ENCODE measurements at regions not wholly inside any gene's neighbourhood (a gene's known extent, or its start where the extent isn't known, plus 50 kb on each side); places are given as distances from the start of the nearest gene placed in this dataset.

DNA sequence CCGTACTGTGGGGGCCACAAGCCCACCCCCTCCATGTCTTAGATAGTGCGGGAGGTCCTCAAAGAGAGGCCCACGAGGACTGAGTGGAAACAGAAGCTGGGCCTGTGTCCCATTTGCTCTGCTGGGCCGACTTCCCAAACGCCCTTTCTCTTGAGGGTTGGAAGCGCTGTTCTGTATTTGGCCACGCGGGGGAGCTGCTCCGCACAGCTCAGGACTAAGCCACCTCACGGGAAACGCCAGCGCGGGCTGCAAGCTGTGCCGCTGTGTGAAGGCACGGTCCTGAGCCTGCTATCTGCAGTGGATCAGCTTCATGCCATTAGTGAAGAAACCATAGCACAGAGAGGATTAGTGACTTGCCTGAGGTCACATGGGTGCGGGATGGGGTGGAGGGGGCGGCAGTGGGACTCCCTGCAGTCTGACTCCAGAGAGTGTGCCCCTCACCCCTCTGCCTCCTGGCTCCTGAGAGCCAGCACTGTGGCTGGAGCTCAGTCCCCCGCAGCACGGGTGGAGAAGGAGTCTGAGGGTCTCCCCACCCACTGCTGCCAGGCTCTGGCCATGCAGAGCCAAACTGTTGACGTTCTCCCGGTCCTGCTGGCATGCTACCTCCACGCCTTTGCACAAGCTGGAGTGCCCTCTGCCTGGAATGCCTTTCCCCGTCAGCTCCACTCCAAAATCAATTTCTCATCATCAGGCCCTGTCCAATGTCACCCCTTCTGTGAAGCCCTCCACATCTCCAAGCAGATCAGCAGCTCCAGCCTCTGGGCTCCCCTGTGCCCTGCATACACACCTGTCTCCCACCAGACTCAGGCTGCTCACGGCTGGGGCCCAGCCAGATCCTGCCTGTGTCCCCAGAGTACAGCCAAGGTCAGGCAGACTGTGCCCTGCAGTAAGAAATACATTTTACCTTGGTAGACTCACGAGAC, 51.5 kb upstream of the LRRC32 start:
- DNase-seq = peak; percentile 85

DNA sequence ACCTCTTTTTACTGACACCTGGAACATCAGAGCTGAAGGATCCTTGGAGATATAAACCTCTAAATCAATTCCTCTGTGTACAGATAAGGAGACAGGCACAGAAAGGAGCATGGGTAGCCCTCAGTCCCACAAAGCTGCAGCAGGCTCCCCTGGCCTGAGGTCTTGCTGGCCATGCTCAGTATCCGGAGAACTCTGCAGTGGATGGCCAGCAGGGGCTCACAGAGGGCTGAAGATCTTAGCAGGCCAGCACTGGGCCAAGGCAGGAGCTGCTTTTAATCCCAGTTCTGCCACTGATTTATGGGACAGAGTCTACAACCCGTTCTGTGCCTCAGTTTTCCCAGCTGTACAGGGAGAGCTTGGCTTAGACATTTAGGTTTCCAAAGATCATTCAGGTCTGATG, 52.6 kb upstream of the LRRC32 start:
- DNase-seq = no peak

DNA sequence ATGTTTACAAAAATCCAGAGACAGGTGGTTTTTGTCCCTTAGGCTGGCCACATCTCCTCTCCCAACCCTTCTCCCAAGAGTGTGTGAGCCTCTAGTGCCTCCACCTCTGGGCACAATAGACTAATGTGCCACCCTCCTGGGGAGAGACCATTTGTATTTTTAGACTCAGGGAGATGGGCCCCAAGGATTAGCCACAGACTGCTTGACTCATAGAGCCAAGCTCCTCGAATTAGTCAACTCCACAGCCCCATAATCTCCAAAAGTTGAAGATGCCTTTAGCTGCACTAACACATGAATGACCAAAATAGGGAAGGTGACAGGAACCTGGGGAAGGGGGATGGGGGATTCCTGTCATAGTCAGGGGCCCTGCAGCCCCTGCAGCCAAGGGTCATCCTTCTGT, 53.0 kb upstream of the LRRC32 start:
- DNase-seq = peak; percentile 19

DNA sequence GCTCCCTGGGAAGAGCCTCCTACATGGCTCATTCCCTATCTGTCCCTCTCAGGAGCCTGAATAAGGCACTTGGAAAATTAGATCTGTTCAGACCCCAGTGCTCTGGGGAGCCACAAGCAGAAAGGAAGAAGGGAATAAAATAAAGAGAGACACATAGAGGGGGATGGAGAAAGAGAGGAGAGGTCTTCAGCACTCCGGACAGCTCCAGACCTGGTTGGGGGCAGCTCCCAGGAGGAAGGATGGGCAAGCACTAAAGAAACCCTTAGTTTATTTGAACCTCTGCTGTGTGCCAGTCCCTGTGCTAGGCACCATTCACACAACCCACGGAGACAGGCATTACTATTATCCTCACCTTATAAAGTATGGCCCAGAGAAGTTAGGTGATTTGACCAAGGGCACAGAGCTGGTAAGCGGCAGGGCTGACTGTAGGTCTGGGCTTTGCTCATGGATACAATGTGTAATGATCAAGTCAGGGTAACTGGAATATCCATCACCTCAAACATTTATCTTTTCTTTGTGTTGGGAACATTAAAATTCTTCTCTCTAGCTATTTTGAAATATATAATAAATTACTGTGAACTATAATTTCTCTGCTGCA, 53.7 kb upstream of the LRRC32 start:
- no peak for DNase-seq

DNA sequence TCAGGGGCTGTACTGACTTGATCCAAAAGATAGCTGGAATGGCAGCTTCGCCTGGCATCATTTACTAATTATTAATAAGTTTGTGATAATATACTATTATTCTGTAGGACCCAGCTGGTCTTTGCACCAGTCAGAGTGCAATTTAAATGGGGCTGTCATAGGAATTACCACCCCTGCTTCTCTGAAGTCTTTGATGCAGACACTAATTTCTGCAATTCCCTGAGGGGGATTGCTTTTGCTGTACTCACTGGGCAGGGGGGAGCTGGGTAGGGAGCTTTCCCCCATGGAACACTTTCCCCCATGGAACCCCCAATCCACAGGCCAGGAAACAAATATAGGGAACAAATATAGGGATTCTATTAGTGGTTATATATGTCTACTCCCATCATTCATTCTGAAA, 54.9 kb upstream of the TSKU start:
- no peak for DNase-seq

DNA sequence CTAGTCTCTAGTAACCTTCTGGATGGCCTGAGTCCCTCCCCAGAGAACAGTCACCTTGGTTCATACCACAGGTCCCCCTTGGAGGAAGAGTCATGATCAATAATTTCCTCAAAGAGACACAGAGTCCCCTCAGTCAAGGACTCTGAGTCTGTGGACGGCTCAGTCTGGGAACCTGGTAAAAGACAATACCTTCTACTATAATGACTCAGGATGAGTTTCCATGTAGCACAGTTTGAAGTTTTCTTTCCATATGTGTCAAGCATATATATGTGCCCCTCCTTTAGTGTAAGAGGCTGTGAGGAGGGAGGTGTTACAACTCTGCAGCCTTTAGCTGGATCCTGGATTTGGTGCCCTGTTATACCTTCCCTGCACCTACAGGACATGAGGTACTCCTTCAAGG, 54.4 kb upstream of the TSKU start:
- no peak for DNase-seq

DNA sequence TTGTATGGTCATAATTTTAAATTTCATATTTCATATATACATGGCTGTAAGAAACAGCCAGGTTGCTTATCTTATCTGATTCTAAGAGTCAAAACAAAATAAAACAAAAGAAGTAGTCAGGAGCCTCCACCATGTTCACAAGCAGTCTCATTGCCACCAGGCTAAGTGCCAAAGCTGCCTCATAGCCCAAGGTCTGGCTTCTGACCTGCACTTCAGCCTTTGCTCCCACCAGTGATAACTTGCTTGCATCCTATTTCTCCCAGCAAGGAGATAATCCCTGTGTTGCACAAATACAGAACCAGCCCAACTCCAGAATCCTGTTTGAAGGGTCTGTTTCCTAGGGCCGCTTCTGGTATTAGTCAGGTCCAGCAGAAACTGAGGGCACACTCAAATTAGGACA, 53.9 kb upstream of the TSKU start:
- no peak for DNase-seq

DNA sequence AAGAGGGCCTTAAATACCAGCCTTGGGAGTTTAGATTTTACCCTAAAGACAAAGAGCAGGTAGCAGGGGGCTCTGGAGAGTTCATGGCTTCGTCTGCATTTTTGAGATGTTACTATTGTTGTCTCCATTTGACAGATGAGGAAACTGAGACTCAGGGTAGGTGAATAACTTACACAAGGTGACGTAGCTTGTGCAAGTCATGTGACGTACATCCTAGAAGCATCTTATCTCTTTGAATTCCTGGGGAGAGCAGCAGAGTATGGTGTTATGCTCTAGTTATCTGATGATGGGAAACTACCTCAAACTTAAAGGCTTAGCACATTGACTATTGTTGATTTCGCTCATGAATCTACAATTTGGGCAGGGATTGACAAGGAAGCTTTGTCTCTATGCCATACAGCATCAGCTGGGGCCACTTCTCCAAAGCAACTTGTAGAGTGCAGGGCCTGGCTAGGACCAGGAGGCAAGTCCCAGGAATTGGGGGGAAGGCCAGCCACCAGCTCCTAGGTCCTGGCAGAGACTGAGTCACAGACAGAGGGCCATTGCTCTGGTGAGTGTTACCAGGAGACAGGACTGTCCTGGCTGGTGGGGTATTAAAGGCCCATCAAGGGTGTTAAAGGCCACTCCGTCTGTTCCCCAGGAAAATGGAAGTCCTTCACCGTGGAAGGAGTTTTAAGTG, 52.1 kb upstream of the TSKU start:
- no peak for DNase-seq

DNA sequence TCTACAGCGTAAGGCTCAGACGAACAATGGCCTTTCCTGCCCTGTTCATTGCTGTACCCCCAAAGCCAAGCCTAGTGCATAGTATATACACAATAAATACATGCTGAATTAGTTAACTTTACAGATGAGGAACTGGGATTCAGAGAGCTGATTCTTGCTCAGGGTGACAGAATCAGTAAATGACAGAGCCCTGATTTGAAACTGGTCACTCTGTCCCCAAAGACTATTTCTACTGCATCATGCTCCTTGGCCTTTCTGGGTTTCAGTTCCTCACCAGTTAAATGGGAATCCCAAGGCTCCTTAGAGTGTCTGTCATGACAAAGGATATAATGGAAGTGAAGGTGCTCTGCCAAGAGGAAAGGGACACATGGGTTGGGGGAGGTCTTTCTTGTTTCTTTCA, 50.5 kb upstream of the TSKU start:
- no peak for DNase-seq
